GM21367 (cell line): ENCODE measurements at regions not wholly inside any gene's neighbourhood (a gene's known extent, or its start where the extent isn't known, plus 50 kb on each side); places are given as distances from the start of the nearest gene placed in this dataset.
"Not testable (repeated sequence)": the region's sequence is repeated elsewhere in the genome, so short reads cannot be mapped to it uniquely, and the experiment has no call there.

ENCODE experiments used
- ATAC-seq: cut with Tn5 transposase; IDR thresholded peaks from one replicate; pipeline ENCODE4 v1.9.1; 2021; ENCODE audit not compliant: unreplicated experiment

DNA sequence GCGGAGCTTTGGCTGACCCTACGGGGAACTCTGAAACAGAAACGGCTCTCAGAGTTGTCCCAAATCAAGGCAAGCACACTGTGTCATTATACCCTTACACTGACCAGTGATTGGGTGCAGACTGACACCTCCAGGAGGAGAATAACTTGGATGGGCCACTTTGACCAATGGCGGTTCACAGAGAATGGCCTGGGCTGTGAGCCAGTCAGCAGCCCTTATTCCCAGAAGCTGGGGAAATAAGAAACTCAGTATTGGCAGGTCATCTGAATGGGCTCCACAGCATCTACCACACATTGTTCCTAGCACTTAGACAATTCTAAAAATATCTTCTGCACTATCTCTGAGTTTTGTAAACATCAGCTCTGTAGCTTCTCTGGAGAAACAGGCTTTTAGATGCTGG, 265.2 kb downstream of the ADGRL2 start:
- ATAC-seq, result no peak

DNA sequence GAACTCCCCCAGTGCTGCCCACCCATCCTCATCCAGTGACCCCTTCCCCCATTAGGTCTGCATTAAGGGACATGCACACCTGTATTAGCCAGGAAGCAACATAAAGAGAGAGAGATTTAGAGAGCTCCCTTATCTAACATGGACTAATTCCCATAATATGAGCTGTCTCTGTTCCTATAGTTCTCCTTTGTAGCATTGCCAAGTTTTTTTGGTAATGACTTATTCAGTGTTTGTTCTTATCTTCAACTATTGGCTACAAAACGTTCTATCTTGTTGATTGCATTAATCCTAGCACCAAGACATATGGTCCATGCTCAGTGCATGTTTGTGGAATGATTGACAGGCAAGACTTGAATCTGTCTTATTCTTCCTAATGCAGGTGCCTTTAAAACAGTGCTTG, 264.0 kb downstream of the ADGRL2 start:
- no peak for ATAC-seq

DNA sequence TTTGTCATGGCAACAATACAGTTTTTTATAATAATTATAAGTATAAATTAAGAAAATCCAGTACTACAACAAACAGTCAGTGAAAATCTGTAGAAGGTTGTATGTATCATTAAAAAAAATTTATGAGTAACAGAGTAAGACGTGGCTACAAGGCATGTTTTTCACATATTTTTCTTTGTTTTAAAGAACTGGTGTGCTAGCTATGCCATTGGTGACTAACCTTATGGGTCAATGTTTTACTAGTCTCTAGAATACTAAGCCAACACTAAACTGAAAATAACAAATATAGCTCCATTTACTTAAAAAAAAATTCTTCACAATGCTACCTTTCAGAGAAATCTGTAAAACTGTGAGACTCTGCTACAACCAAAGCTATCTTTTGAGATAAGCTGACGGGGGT, 261.5 kb downstream of the ADGRL2 start:
- ATAC-seq, result no peak

DNA sequence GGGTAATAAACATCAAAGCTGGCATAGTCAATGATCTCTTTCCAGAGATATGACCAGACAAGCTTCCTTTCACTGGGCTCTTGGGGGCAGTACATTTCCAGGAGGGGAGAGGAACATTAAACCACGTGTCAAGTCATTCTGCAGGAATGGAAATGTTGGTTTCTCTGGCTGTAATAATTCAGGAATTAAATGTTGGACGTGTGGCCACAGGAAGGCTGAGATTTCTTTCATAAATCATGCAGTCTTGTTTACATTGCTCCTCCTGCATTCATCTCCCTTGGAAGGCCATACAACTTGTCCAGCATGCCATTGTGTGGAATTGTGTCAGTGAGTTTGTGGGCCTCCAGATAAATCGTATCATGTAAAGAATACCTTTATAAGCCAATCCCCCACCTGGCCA, 259.2 kb downstream of the ADGRL2 start:
- no peak for ATAC-seq

DNA sequence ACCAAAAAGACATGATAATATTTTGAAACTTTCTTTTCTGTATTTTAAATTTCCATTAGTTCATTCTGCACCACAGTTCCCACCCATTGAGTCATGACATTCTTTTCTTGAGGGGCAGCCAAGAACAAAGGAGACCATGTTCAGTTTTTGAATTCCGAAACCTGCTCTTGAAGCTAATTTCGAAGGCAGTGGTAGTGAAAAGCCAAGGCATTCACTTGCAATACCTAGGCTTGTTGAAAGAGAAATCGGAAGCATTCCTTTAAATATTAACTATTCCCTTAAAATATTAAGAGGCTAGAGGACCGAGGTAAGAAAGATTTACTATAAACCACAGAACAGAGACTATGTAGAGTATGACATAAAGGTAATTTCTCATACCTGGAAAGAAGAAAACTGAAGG, 256.3 kb downstream of the ADGRL2 start:
- ATAC-seq, result no peak

DNA sequence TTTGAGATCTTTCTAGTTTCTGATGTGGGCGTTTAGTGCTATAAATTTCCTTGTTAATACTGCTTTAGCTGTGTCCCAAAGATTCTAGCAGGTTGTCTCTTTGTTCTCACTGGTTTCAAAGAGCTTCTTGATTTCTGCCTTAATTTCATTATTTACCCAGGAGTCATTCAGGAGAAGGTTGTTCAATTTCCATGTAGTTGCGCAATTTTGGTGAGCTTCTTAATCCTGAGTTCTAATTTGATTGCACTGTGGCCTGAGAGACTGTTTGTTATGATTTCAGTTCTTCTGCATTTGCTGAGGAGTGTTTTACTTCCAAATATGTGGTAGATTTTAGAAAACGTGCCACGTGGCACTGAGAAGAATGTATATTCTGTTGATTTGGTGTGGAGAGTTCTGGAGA, 254.6 kb downstream of the ADGRL2 start:
- ATAC-seq, result not testable (repeated sequence)

DNA sequence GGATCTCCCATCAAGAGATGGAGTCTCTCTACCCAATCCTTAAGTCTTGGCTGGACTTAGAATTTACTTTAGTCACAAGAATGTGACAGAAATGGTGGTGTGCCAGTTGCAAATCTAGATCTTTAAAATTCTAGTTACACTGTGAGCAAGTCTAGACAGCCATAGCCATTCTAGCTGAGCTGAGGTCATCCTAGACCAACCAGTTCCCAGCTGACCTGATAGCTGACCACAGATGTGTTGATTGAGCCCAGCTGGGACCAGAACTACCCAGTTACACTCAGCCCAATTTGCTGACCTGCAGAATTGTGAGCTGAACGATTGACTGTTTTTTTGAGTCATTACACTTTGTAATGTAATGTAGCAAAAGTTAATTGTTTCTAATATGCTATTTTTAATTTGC, 251.8 kb downstream of the ADGRL2 start:
- ATAC-seq, result no peak

DNA sequence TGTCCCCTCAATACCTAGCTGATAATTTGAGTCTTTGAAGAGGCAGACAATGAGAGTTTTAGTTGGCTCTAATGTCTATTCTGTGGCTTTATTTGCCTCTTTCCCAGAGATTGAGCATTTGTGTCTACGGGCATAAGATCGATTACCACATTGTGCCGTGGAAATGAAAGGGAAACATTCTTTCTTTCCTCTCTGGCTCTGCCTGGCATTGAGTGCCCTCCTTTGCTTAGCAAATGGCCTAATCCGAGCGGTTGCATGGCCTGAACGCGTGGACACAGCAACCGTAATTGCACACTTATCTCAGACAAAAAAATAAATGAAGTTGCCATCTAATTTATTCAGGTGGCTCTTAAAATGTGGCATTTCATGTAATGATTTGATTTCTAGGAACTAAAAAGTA, 247.9 kb downstream of the ADGRL2 start:
- ATAC-seq, result no peak

DNA sequence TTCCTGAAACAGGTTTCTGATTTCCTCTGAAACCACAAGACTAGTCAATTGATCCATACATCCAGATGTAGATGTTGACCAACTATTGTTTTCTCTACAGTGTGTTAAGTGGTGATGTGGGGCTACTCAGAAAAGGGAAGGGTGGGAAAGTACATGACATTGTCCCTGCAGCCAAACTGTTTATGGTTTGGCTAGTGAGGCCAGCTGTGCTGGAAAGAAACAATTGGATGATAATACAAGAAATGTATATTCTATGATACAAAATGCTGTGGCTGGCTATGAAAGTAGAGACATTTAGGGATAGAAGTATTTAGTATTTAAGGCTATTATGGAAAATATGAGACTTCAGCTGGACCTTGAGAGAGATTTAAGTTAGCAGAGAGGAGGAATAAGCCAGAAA, 244.5 kb downstream of the ADGRL2 start:
- no peak for ATAC-seq

DNA sequence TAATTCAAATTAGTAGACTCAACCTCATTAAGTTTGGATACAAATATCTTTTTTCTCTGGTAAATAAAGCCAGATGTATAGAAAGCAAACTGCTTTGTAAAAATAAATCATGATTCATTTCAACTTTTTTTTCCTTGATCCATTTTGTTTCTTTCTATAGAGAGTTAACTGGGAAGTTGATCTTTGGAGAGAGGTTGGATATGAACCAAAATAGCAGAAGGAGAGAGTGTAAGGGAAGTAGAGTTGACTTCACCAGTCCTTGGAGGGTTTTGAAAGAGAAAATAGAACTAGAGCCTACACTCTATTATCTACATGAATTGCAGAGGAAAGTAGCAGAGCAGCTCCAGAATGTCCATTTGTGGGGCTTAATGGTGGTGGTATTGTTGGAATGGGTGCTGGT, 243.8 kb downstream of the ADGRL2 start:
- no peak for ATAC-seq

DNA sequence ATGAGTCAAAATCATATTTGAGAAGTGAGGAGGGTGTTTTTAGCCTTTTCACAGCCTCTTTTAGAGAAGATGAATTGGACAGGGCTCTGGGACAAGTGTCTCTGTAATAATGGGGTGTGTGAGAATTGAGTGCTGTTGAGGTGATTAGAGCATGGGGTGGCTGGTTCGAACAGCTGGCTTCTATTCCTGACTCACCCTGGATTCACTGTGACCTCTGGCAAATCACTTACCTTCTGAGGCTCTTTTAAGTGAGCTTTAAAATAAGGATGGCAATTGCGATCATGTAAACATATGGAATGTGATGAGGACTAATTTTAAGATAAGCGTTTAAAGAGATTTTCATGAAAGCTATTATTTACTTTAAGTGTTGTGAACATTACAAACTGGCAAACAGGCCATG, 243.4 kb downstream of the ADGRL2 start:
- no peak for ATAC-seq

DNA sequence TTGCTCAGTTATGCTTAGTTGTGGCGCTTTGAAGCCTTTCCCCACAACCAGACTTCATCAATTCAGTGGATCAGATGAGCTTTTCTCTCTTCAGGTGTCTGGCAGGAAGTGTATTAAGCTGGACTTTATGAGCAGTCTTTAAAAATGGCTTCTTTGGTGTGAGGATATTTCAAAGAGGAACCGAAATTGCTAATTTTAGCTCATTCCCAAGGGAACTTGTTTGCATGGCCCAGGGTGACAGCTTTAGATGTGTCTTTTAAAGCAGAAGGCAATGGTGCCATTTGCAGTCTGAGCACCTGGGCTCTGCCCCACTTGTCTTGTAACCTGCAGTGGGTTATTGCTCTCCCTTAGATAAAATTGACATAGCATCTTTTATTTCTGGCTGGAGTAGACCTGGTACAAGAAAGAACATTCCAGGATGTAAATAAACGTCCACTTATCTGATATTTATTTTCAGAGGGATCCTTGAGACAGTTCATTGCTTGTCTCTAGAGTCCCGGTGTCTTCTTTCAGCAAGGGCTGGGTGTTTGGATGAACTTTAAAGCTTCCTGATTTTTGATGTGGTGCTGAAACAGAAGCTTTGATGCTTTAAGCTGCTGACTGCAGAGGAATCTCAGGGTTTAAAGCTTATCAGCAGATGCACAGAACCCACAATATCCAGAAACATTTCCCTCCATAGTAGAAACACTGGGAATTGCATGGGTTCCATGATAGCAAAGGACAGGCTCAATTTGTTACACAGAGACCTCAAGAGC, 241.7 kb downstream of the ADGRL2 start:
- no peak for ATAC-seq
